Activated T-cell treated with anti-CD3 and anti-CD28 coated beads, Interleukin-2, amount 50 U/mL, for 24 hours (primary cell): ENCODE measurements at regions not wholly inside any gene's neighbourhood (a gene's known extent, or its start where the extent isn't known, plus 50 kb on each side); places are given as distances from the start of the nearest gene placed in this dataset.
"Not testable (repeated sequence)": the region's sequence is repeated elsewhere in the genome, so short reads cannot be mapped to it uniquely, and the experiment has no call there.

Experiments used
- DNase-seq: peaks from one replicate; pipeline ENCODE4 v3.0.0-alpha.2; 2020
- H3K27ac Mint-ChIP-seq: 2 replicates; pipeline ENCODE4 v1.8.0; 2020; ENCODE audit warnings: mild to moderate bottlenecking, mixed read lengths
- H3K27me3 Mint-ChIP-seq: 2 replicates; pipeline ENCODE4 v1.8.0; 2020; ENCODE audit warnings: mixed read lengths
- H3K36me3 Mint-ChIP-seq: 2 replicates; pipeline ENCODE4 v1.8.0; 2020; ENCODE audit warnings: low read depth, mixed read lengths
- H3K4me1 Mint-ChIP-seq: 2 replicates; pipeline ENCODE4 v1.8.0; 2020; ENCODE audit warnings: low read depth, mixed read lengths
- H3K4me3 Mint-ChIP-seq: 2 replicates; pipeline ENCODE4 v1.8.0; 2020; ENCODE audit warnings: mild to moderate bottlenecking, moderate library complexity, mixed read lengths
- H3K9me3 Mint-ChIP-seq: 2 replicates; pipeline ENCODE4 v1.8.0; 2020; ENCODE audit warnings: mixed read lengths

DNA sequence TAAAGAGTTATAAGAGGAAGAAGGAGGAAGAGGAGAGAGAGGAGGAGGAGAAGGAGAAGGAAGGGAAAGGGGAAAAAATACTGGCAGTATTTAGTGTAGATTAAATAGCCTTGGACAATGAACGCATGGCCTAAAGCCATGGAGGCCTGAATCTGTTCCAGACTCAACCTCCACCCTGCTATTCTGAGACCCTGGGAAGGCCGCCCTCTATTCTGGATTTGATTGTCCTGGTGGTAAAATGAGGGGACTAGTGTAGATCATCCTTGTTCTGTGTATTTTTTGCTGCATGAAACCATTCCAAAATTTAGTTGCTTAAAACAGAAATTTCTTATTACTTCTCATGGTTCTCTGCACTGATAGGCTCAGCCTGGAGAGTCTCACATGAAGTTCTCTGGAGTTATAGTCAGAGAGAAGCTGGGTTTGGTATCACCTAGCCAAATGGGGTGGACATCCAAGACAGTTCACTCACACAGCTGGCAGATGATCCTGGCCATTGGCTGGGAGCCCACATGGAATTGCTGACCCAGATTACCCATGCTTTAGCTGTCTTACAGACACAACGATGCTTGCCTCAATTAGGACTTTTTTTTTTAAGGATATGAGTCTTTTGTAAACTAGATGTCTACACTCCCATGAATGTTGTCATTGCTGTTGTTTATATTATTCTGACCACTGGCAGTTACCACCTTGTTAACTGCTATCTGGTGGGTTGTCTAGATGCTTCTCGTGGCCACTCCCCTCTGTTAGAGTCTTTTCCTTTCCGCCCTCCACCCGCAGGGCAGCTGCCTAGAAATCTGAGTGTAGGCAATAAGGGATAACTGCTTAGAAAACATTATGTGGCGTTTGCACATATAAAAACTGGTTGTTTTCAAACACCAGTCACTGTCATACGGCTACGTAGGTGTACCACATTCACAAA lies 149.9 kb downstream of the SST start:
- H3K9me3 Mint-ChIP-seq, result no peaks in the 10 kb centered on the region
- no peak overlapping the region for H3K27ac Mint-ChIP-seq
- no peak for DNase-seq
- no peak overlapping the region for H3K4me3 Mint-ChIP-seq
- no peaks in the 10 kb centered on the region for H3K4me1 Mint-ChIP-seq
- no peaks in the 10 kb centered on the region for H3K36me3 Mint-ChIP-seq
- peaks cover 9% of the 10 kb centered on the region for H3K27me3 Mint-ChIP-seq

DNA sequence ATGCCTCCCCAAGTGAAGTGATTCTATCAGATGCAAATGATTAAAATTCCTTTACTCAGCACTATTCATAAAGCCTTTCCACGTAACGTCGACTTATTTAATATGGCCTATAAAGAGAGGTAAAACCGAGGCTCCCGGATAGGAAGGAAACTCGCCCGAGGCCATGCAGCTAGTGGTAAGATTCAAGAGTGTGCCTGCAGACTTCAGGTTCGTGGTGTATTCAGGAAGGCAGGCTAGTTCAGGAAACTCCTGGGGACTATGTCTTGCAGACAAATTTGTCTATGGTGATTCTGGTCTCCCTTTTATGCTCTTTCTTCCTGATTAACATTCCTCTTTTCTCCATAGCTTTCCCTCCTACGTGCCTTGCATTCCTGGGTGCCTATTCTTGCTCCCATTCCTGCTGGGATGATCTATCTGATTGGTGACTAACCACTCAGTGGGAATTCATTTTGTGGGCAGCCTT lies 150.7 kb downstream of the SST start:
- H3K4me1 Mint-ChIP-seq, result no peaks in the 10 kb centered on the region
- no peaks in the 10 kb centered on the region for H3K9me3 Mint-ChIP-seq
- peaks cover 5% of the 10 kb centered on the region for H3K27me3 Mint-ChIP-seq
- H3K4me3 Mint-ChIP-seq, result no peak overlapping the region
- H3K27ac Mint-ChIP-seq, result no peak overlapping the region
- no peaks in the 10 kb centered on the region for H3K36me3 Mint-ChIP-seq
- DNase-seq, result no peak

DNA sequence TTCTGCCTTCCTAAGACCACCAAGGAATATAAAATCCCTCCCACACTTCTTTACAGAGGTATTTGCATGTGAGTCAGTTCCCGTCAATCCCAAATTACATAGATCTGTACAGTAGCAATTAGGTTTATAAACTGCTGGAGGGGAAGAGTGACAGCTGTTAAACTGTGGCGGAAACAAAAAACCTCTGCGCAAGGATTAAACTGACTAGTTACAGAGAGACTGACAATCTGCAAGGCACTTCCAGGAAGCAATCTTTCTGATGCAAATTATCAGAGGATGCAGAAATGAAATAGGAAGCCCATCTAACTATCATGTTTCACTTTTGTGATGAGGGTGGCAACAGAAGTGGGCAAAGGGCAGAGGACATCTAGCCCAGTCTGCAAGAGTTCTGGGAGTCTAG lies 150.4 kb downstream of the RTP4 start:
- Mint-ChIP-seq H3K27me3 (peaks cover 2% of the 10 kb centered on the region), H3K27ac (no peak overlapping the region), H3K4me3 (no peak overlapping the region), H3K4me1 (no peaks in the 10 kb centered on the region), H3K9me3 (no peaks in the 10 kb centered on the region), H3K36me3 (no peaks in the 10 kb centered on the region)
- no peak for DNase-seq

DNA sequence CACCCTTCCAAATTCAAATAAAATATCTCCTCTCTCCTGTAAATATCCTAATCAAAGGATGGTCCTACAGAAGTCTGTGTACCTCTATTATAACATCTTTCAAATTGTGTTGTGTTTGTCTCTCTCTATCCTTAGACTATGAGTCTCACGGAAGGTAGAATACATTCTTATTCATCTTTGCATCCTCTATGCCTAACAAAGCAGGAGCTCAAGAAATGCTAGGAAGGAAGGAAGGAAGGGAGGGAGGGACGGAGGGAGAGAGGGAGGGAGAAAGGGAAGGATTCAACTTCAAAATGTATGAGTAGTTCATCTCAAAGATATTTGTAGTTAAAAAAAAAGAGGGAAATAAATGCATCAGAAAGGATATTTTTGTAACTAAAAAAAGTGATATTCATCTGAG lies 150.0 kb downstream of the RTP4 start:
- H3K36me3 Mint-ChIP-seq, result no peaks in the 10 kb centered on the region
- no peak overlapping the region for H3K27ac Mint-ChIP-seq
- H3K4me1 Mint-ChIP-seq, result no peaks in the 10 kb centered on the region
- no peak for DNase-seq
- H3K4me3 Mint-ChIP-seq, result no peak overlapping the region
- no peaks in the 10 kb centered on the region for H3K9me3 Mint-ChIP-seq
- H3K27me3 Mint-ChIP-seq, result peaks cover 2% of the 10 kb centered on the region

DNA sequence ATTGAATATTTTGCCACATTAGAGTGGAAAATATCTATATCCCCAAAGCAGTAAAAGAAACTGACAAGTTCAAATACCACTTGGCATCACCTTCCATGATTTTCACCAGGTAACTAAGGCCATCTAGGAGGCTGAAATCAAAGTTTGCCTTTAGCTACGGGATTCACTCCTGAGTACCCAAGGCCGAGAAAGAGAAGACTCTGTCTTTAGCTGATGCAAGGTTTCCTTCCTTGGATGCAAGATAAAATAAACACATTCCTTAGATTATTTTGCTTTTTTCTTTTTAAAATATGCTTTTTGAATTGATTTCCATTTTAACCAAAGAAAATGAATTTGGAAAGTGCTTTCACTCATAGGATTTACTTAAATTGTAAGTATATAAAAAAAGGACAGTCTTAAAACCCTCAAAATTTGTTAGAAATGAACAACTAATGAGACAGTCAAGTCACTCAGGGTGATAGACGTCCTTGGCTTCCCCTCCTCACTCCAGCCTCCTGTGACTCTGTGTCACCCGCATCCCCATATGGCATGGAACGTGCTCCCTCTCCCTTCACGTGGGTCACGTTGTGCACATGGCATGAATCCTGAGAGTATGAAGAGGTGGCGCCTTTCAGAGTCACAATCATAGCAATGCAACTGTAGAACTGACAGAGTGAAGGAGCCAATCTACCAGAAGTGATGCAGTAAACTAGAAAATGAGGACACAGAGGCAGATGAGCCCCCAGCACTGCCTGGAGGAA lies 148.4 kb downstream of the RTP4 start:
- Mint-ChIP-seq H3K27ac (no peak overlapping the region), H3K27me3 (peaks cover 6% of the 10 kb centered on the region), H3K4me1 (no peaks in the 10 kb centered on the region), H3K4me3 (no peak overlapping the region), H3K36me3 (no peaks in the 10 kb centered on the region), H3K9me3 (no peaks in the 10 kb centered on the region)
- no peak for DNase-seq

DNA sequence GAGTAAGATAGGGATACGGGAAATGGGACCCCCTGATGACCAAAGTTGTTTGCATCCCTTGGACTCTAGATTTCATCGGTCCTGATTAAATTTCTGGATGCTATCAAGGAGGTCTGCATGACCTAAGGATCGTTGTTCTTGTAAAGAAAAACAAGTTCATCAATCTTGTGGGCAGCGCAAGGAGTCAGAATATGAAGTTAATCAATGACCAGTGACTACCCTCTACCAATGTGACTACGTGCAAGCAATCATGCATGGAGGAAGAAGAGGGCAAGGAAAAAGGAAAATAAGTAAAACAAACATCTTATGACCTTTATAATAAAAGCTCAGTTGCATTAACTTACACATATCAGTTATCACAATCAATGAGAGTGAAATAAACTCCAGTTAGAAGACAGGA lies 139.7 kb downstream of the RTP4 start:
- Mint-ChIP-seq H3K36me3 (no peaks in the 10 kb centered on the region), H3K4me3 (no peak overlapping the region), H3K9me3 (no peaks in the 10 kb centered on the region), H3K27ac (no peak overlapping the region), H3K27me3 (peaks cover 11% of the 10 kb centered on the region), H3K4me1 (no peaks in the 10 kb centered on the region)
- no peak for DNase-seq

DNA sequence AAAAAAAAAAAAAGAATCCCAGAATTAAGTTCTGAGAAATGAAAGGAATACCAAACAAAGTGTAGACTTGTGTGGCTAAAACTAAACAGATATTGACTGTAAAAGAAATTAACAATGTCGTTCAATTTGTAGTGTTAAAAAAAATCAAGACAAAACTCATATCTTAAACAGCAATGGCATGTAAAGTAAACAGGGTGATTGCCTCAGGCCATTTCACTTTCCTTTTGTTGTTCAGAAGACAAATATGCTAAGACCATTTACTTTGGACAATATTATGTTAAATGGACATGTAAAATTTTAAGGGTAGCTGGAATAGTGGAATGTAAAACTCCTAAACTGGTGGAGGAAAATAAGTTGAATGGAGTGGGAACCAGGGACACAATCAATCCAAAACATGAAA lies 139.1 kb downstream of the RTP4 start:
- no peaks in the 10 kb centered on the region for H3K9me3 Mint-ChIP-seq
- DNase-seq, result no peak
- H3K4me3 Mint-ChIP-seq, result no peak overlapping the region
- H3K27ac Mint-ChIP-seq, result no peak overlapping the region
- H3K27me3 Mint-ChIP-seq, result peaks cover 13% of the 10 kb centered on the region
- H3K4me1 Mint-ChIP-seq, result no peaks in the 10 kb centered on the region
- H3K36me3 Mint-ChIP-seq, result no peaks in the 10 kb centered on the region

DNA sequence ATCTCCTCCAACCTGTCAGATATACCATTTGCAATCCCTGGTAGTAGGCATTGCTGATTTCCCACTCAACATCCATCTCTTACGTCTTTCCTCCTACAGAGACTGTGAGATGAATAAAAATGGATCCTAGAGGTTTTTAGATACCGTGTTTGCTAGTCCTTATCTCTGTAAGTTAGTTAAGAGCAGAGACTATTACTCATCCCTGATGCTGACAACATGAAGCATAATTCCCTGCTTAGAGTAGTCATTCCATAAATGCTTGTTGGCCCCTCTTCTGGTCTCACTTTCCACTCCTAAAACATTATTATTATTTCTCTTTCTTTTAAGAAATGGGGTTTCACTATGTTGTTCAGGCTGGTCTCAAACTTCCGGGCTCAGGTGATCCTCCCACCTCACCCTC lies 136.2 kb downstream of the RTP4 start:
- H3K4me1 Mint-ChIP-seq, result no peaks in the 10 kb centered on the region
- H3K4me3 Mint-ChIP-seq, result no peak overlapping the region
- H3K27ac Mint-ChIP-seq, result no peak overlapping the region
- H3K27me3 Mint-ChIP-seq, result peaks cover 20% of the 10 kb centered on the region
- no peaks in the 10 kb centered on the region for H3K36me3 Mint-ChIP-seq
- DNase-seq, result no peak
- no peaks in the 10 kb centered on the region for H3K9me3 Mint-ChIP-seq

DNA sequence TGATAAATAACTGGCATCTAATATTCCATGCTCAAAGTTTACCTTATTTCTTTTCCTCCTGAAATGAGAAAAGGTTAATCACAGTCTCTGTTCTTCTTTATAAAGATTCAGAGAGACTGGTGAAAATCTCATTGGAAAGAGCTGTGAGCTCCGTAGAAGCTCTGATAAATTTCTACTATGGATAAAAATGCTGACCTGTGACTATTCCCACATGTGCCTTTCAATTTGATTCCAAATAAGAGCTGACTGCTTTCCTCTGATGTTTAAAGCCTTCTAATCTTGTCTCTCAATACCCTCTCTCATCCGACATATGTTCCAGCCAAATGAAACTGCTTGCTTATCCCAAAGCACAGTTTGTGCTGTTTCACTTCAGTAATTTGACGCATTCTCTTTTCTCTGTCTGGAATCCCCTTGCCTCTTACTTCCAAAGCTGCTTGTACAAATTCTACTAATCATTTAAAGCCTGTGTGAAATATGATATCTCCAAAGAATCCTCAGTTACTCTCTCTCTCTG lies 130.1 kb downstream of the RTP4 start:
- Mint-ChIP-seq H3K4me3 (no peak overlapping the region), H3K4me1 (no peaks in the 10 kb centered on the region), H3K27me3 (peaks cover 24% of the 10 kb centered on the region), H3K9me3 (no peaks in the 10 kb centered on the region), H3K27ac (no peak overlapping the region), H3K36me3 (no peaks in the 10 kb centered on the region)
- no peak for DNase-seq

DNA sequence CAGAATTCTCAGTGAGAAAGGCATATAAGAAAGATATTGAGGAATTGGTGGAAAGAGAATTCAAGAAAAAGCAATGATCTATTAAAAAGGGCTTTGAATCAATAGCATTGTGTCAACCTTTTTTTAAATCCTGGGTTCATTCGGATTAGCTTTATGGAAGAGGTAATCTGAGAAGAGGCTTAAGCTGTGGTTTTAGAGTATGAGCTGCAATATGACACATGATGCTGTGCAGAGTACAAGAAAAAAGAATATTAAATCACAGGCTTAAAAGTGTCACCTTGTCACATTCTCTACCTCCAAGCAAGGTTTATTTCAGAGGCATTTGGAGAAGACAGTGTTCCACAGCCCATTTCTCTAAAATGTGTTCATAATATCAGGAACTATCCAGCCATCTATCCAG lies 128.9 kb downstream of the RTP4 start:
- H3K27me3 Mint-ChIP-seq, result peaks cover 26% of the 10 kb centered on the region
- H3K4me1 Mint-ChIP-seq, result no peaks in the 10 kb centered on the region
- no peak overlapping the region for H3K27ac Mint-ChIP-seq
- no peak overlapping the region for H3K4me3 Mint-ChIP-seq
- H3K9me3 Mint-ChIP-seq, result no peaks in the 10 kb centered on the region
- no peak for DNase-seq
- H3K36me3 Mint-ChIP-seq, result no peaks in the 10 kb centered on the region

DNA sequence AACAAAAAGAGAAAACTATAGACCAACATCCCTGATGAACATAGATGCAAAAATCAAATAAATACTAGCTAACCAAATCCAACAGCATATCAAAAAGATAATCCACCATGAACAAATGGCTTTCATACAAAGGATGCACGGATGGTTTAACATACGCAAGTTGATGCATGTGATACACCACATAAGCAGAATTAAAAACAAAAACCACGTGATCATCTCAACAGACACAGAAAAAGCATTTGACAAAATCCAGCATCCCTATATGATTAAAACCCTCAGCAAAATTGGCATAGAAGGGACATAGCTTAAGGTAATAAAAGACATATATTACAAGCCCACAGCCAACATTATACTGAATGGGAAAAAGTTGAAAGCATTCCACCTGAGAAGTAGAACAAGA lies 125.9 kb downstream of the RTP4 start:
- not testable (repeated sequence) for H3K4me3 Mint-ChIP-seq, H3K4me1 Mint-ChIP-seq, H3K27ac Mint-ChIP-seq, H3K36me3 Mint-ChIP-seq, DNase-seq, H3K9me3 Mint-ChIP-seq
- H3K27me3 Mint-ChIP-seq, result peaks cover 23% of the 10 kb centered on the region

DNA sequence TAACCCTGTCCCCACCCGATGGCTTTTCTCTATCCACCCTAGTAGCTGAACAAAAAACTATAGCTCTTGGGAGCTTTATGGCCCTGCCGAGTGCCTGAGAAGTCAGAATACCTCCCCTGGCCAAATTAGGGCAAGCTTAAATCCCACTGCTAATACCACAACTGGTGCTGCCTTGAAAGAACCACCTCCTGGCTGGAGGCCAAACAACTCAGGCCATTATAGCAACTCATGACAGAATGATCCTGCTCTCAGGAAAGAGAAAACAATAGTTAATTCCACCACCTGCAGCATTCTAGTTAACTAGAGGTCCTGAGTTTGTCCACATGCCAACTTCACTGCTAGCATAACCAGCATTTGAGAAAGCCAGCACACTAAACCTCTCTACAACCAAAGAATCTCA lies 123.2 kb downstream of the RTP4 start:
- no peak for DNase-seq
- Mint-ChIP-seq H3K27me3 (peaks cover 38% of the 10 kb centered on the region), H3K4me1 (no peaks in the 10 kb centered on the region), H3K4me3 (no peak overlapping the region), H3K9me3 (no peaks in the 10 kb centered on the region), H3K36me3 (no peaks in the 10 kb centered on the region), H3K27ac (no peak overlapping the region)

DNA sequence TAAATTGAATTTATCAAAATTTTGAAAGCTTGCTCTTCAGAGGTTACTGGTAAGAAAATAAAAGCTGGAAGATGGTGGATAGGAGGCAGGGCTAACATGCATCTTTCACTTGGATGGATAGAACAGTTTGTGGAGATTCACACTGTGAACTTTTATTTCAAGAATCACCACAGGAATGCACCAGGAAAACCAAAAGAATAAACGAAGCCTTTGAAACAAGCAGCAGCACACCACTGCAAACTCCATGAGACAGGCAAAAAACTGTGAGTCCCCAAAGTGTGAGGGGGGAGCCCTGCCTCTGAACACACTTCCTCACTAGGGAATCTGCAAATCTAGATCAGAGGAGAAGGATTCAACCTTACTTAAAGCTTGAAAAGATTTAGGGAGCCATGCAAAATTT lies 122.2 kb downstream of the RTP4 start:
- Mint-ChIP-seq H3K27ac (no peak overlapping the region), H3K9me3 (no peaks in the 10 kb centered on the region), H3K36me3 (no peaks in the 10 kb centered on the region), H3K4me1 (no peaks in the 10 kb centered on the region), H3K4me3 (no peak overlapping the region), H3K27me3 (peaks cover 41% of the 10 kb centered on the region)
- no peak for DNase-seq

DNA sequence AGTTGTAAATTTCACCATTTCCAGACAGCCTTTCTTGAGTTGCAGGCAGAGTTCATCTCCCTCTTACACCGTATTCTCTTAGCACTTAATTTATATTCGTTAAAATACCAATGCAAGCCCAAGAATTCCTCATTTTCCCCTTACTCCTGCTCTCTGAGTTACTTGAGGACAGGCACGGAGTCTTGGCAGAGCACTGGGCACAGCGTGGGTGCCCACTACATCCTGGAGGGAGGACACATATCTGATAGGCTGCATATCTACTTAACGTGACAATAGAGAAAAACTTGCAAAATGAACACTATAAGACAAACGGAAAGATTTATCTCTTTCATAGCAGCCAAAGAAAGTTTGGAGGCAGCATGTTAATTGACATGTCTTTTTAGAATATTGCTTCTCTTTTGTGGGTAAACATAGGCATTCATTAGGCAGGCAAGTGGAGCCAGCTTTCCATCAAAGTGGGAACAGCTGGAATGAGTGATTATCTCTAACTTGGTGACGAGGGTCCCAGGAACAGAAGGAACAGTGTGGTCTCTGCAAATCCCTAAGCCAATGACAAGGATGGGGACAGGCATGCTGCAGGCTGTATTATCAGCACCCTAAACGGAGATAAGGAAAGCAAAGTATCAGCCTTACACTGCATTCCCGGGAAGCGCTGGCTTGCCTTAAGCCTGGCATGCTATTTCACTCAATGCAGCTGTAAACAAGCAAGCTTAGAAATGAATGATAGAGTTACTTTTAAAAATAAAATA lies 116.5 kb downstream of the RTP4 start:
- no peak overlapping the region for H3K27ac Mint-ChIP-seq
- H3K4me3 Mint-ChIP-seq, result no peak overlapping the region
- H3K9me3 Mint-ChIP-seq, result no peaks in the 10 kb centered on the region
- H3K27me3 Mint-ChIP-seq, result peaks cover 34% of the 10 kb centered on the region
- DNase-seq, result no peak
- no peaks in the 10 kb centered on the region for H3K4me1 Mint-ChIP-seq
- H3K36me3 Mint-ChIP-seq, result no peaks in the 10 kb centered on the region
